H1 (cell line): ENCODE measurements at regions not wholly inside any gene's neighbourhood (a gene's known extent, or its start where the extent isn't known, plus 50 kb on each side); places are given as distances from the start of the nearest gene placed in this dataset.

Experiments used
- CTCF ChIA-PET: fragments of 300-600 bp; sonication (Branson Sonifier 250); formaldehyde crosslinking; loops from one replicate; lab custom pipeline; 2021; ENCODE audit not compliant: partially characterized antibody; lab: Charles Lee
- POLR2A ChIA-PET: fragments of 300-600 bp; sonication (Branson Sonifier 250); formaldehyde crosslinking; loops from one replicate; lab custom pipeline; 2021; ENCODE audit warnings: inconsistent platforms; ENCODE audit not compliant: partially characterized antibody; lab: Charles Lee
- DNase-seq, 2 experiments: peaks; one replicate each; pipeline versions ENCODE4 v3.0.0 to v3.0.0-alpha.2; 2010 to 2022; ENCODE audit warnings: low spot score in 2 of 2, low read depth in 1 of 2, mixed read lengths in 1 of 2
- FAIRE-seq: peaks from 2 replicates; lab custom pipeline; 2011; peaks lifted over from hg19 to GRCh38; lab: Jason Lieb, UNC
- H2AFZ ChIP-seq: 2 replicates; pipeline ENCODE4 v1.8.1; 2012; ENCODE audit warnings: low read length, inconsistent platforms
- H2AK5ac ChIP-seq: 2 replicates; pipeline ENCODE4 v1.6.1; 2013; ENCODE audit warnings: low read depth, low read length
- H2BK120ac ChIP-seq: replicated peaks from 2 replicates; pipeline ENCODE3; 2013; ENCODE audit warnings: low read depth, low read length, inconsistent platforms
- H2BK12ac ChIP-seq: 2 replicates; pipeline ENCODE4 v1.6.1; 2013; ENCODE audit warnings: low read depth, low read length
- H2BK15ac ChIP-seq: 2 replicates; pipeline ENCODE4 v1.6.1; 2013; ENCODE audit warnings: low read length
- H2BK20ac ChIP-seq: 2 replicates; pipeline ENCODE4 v1.6.1; 2013; ENCODE audit warnings: low read length
- H2BK5ac ChIP-seq: 2 replicates; pipeline ENCODE4 v1.6.1; 2013; ENCODE audit warnings: low read depth, low read length
- H3K14ac ChIP-seq: 2 replicates; pipeline ENCODE4 v1.6.1; 2013; ENCODE audit warnings: inconsistent platforms; ENCODE audit not compliant: insufficient read length
- H3K18ac ChIP-seq: 2 replicates; pipeline ENCODE4 v1.6.1; 2013; ENCODE audit warnings: low read length; ENCODE audit errors: extremely low read depth
- H3K23ac ChIP-seq: 2 replicates; pipeline ENCODE4 v1.6.1; 2013; ENCODE audit warnings: inconsistent platforms; ENCODE audit not compliant: insufficient read length
- H3K23me2 ChIP-seq: 2 replicates; pipeline ENCODE4 v1.6.1; 2013; ENCODE audit warnings: low read depth, low read length
- H3K27ac ChIP-seq: 2 replicates; pipeline ENCODE4 v1.6.1; 2011; ENCODE audit warnings: low read depth, low read length, inconsistent platforms
- H3K27me3 ChIP-seq, 4 experiments: replicated peaks in 1 of 4; 1 replicate in 1 of 4; 2 replicates in 3 of 4; pipeline versions ENCODE4 v1.6.1 to v1.8.1; 2011 to 2013; ENCODE audit warnings: low read length in 3 of 4, mild to moderate bottlenecking in 3 of 4, inconsistent platforms in 2 of 4, mixed read lengths in 2 of 4, moderate library complexity in 1 of 4; ENCODE audit not compliant: control insufficient read depth in 3 of 4, insufficient read depth in 3 of 4; ENCODE audit errors: extremely low read depth in 1 of 4
- H3K36me3 ChIP-seq, 4 experiments: 2 replicates each; pipeline versions ENCODE4 v1.6.1 to v1.8.1; 2011 to 2013; ENCODE audit warnings: mild to moderate bottlenecking in 4 of 4, low read length in 3 of 4, moderate library complexity in 2 of 4, control low read depth in 1 of 4, inconsistent platforms in 1 of 4; ENCODE audit not compliant: insufficient read depth in 4 of 4, control insufficient read depth in 2 of 4
- H3K4ac ChIP-seq: replicated peaks from 2 replicates; pipeline ENCODE3; 2013; ENCODE audit warnings: low read length, low read depth, mixed read lengths, inconsistent platforms; ENCODE audit not compliant: insufficient read length
- H3K4me1 ChIP-seq, 4 experiments: replicated peaks in 1 of 4; 1 replicate in 1 of 4; 2 replicates in 3 of 4; pipeline versions ENCODE4 v1.6.1 to v1.8.1; 2011 to 2013; ENCODE audit warnings: low read length in 3 of 4, inconsistent platforms in 2 of 4, mixed read lengths in 1 of 4; ENCODE audit not compliant: insufficient read depth in 4 of 4, control insufficient read depth in 3 of 4
- H3K4me2 ChIP-seq, 2 experiments: 2 replicates each; pipeline versions ENCODE4 v1.6.1 to v1.8.1; 2011 to 2013; ENCODE audit warnings: low read depth in 2 of 2, low read length in 2 of 2, control low read depth in 1 of 2, inconsistent platforms in 1 of 2, mild to moderate bottlenecking in 1 of 2; ENCODE audit not compliant: insufficient read depth in 1 of 2
- H3K4me3 ChIP-seq, 4 experiments: fragments of 200-600, 300-600 bp in 1 of 4; sonication (generic), shearing (Covaris generic), sonication (Bioruptor Twin) in 1 of 4; 2 replicates each; pipeline versions ENCODE4 v1.5.1 to v1.8.1; 2011 to 2016; ENCODE audit warnings: low read length in 4 of 4, low read depth in 3 of 4, control low read depth in 2 of 4, inconsistent platforms in 2 of 4, mild to moderate bottlenecking in 2 of 4, mixed read lengths in 1 of 4, moderate library complexity in 1 of 4; ENCODE audit not compliant: insufficient read depth in 2 of 4; ENCODE audit errors: extremely low read depth in 1 of 4
- H3K56ac ChIP-seq: replicated peaks from 2 replicates; pipeline ENCODE3; 2013; ENCODE audit warnings: low read depth, mild to moderate bottlenecking, mixed read lengths, low read length, inconsistent platforms; ENCODE audit not compliant: insufficient read length
- H3K79me1 ChIP-seq: 2 replicates; pipeline ENCODE4 v1.6.1; 2013; ENCODE audit warnings: low read depth, low read length, control low read depth
- H3K79me2 ChIP-seq, 2 experiments: 2 replicates each; pipeline versions ENCODE4 v1.6.1 to v1.8.1; 2012 to 2013; ENCODE audit warnings: low read length in 2 of 2, mild to moderate bottlenecking in 2 of 2, inconsistent platforms in 1 of 2; ENCODE audit not compliant: insufficient read depth in 2 of 2, control insufficient read depth in 1 of 2
- H3K9ac ChIP-seq, 4 experiments: replicated peaks in 1 of 4; 1 replicate in 1 of 4; 2 replicates in 3 of 4; pipeline versions ENCODE4 v1.6.1 to v1.8.1; 2011 to 2013; ENCODE audit warnings: low read depth in 3 of 4, low read length in 3 of 4, control low read depth in 2 of 4, mild to moderate bottlenecking in 2 of 4, moderate library complexity in 2 of 4, inconsistent platforms in 1 of 4; ENCODE audit errors: extremely low read depth in 1 of 4
- H3K9me3 ChIP-seq, 2 experiments: 2 replicates each; pipeline versions ENCODE4 v1.6.1 to v1.8.1; 2012 to 2013; ENCODE audit warnings: mild to moderate bottlenecking in 2 of 2, moderate library complexity in 2 of 2, control low read depth in 1 of 2, inconsistent platforms in 1 of 2, low read depth in 1 of 2, low read length in 1 of 2, mixed read lengths in 1 of 2; ENCODE audit not compliant: insufficient read depth in 2 of 2
- H4K20me1 ChIP-seq, 2 experiments: replicated peaks in 1 of 2; 2 replicates each; pipeline versions ENCODE3 to v1.8.1; 2011 to 2013; ENCODE audit warnings: inconsistent platforms in 2 of 2, low read length in 2 of 2, mild to moderate bottlenecking in 1 of 2; ENCODE audit not compliant: insufficient read depth in 2 of 2, control insufficient read depth in 1 of 2
- H4K5ac ChIP-seq: 2 replicates; pipeline ENCODE4 v1.6.1; 2013; ENCODE audit warnings: low read length, low read depth, mixed read lengths, inconsistent platforms; ENCODE audit not compliant: insufficient read length
- H4K8ac ChIP-seq: 2 replicates; pipeline ENCODE4 v1.8.0; 2013; ENCODE audit warnings: mild to moderate bottlenecking, moderate library complexity, low read length, inconsistent platforms; ENCODE audit not compliant: insufficient read depth; ENCODE audit errors: extremely low read depth
- H4K91ac ChIP-seq: replicated peaks from 2 replicates; pipeline ENCODE3; 2013; ENCODE audit warnings: low read length, mixed read lengths, inconsistent platforms; ENCODE audit not compliant: insufficient read length
- CREB1 ChIP-seq: IDR thresholded peaks from 2 replicates; pipeline ENCODE4 v1.6.1; 2012; ENCODE audit warnings: inconsistent platforms
- GABPA ChIP-seq: IDR thresholded peaks from 2 replicates; pipeline ENCODE4 v1.6.1; 2011; ENCODE audit warnings: mild to moderate bottlenecking, low read length, moderate library complexity, borderline replicate concordance; ENCODE audit not compliant: insufficient read depth
- POLR2A ChIP-seq, 2 experiments: IDR thresholded peaks; 1 replicate in 1 of 2; 2 replicates in 1 of 2; pipeline ENCODE4 v1.6.1; 2011; ENCODE audit warnings: low read depth in 2 of 2, low read length in 2 of 2, mild to moderate bottlenecking in 2 of 2; ENCODE audit errors: control extremely low read depth in 1 of 2
- ZNF274 ChIP-seq: IDR thresholded peaks from 2 replicates; pipeline ENCODE4 v1.7.0; 2012; ENCODE audit warnings: low read length, borderline replicate concordance; ENCODE audit errors: extremely low read depth

GRCh38 chr2:198253995-198254394 is 449.6 kb downstream of the PLCL1 start:
- Histone ChIP-seq H2BK5ac (no peak overlapping the region), H3K23me2 (no peaks in the 10 kb centered on the region), H3K4me1 (no peaks in the 10 kb centered on the region), H4K91ac (no peak overlapping the region), H3K36me3 (no peaks in the 10 kb centered on the region), H3K4me3 (no peak overlapping the region), H3K4me2 (no peak overlapping the region)
- no peak for TF ChIP-seq ZNF274
- no peak for TF ChIP-seq GABPA
- no peak for TF ChIP-seq CREB1
- no peak for TF ChIP-seq POLR2A (IDR thresholded peaks at IDR 0.05; ENCODE audit: control extremely low read depth in 1 of 2, low read depth in 2 of 2, low read length in 2 of 2)
- TF ChIP-seq, all 59 proteins: peak for 0
- Histone ChIP-seq H3K27ac (no peak overlapping the region), H2AK5ac (no peak overlapping the region), H4K8ac (no peak overlapping the region), H2BK120ac (no peak overlapping the region), H2BK20ac (no peak overlapping the region), H4K20me1 (no peaks in the 10 kb centered on the region), H3K79me2 (no peaks in the 10 kb centered on the region), H2BK15ac (no peak overlapping the region), H3K56ac (no peak overlapping the region), H3K79me1 (no peaks in the 10 kb centered on the region), H3K9ac (no peak overlapping the region), H3K23ac (no peak overlapping the region), H3K14ac (no peak overlapping the region), H3K18ac (no peak overlapping the region), H4K5ac (no peak overlapping the region), H3K27me3 (no peaks in the 10 kb centered on the region), H3K9me3 (no peaks in the 10 kb centered on the region), H2BK12ac (no peak overlapping the region), H2AFZ (no peak overlapping the region), H3K4ac (no peak overlapping the region)
- ChIA-PET CTCF (interaction anchor here (0.9 kb wide), 1 partner anchor 42 kb away, joined by 3 read pairs; no protein-coding TSS in a partner anchor), POLR2A (no interaction called here)
- no peak for DNase-seq
- FAIRE-seq: no peak
